Stimulated activated CD4-positive, alpha-beta T cell treated with anti-CD3 and anti-CD28 coated beads, Interleukin-1b, Interleukin-23, amount 100 ng/mL, for 4 hours (primary cell): ENCODE measurements at regions not wholly inside any gene's neighbourhood (a gene's known extent, or its start where the extent isn't known, plus 50 kb on each side); places are given as distances from the start of the nearest gene placed in this dataset.
"Not testable (repeated sequence)": the region's sequence is repeated elsewhere in the genome, so short reads cannot be mapped to it uniquely, and the experiment has no call there.

Source experiments
- DNase-seq, 2 donors: peaks; one replicate each; pipeline ENCODE4 v3.0.0-alpha.2; 2020; ENCODE audit warnings: low read depth in 2 of 2

DNA sequence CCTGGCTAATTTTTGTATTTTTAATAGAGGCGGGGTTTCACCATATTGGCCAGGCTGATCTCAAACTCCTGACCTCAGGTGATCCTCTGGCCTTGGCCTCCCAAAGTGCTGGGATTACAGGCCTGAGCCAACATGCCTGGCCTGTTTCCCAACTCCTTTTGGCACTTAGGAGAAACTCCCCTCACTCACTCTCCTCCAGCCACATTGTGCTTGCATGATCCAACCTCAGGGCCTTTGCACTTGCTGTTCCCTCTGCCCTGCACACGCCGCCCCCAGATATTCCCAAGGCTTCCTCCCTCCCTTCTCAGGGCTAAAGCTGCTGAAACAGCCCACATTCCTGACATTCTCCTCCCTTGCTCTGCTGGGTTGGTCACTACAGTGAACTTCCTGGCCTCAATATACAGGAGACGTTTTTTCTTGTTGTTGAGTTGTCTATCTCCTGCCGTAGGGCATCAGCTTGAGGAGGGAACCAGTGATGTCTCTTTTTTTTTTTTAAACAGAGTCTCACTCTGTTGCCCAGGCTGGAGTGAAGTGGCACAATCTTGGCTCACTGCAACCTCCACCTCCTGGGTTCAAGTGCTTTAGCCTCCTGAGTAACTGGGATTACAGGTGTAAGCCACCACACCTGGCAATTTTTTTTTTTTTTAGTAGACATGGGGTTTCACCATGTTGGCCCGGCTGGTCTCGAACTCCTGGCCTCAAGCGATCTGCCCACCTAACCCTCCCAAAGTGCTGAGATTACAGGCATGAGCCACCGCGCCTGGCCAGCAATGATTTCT is 61.4 kb upstream of the PTPN1 start:
- not testable (repeated sequence) for DNase-seq

- DNase-seq = no peak
These were observed 60.3 kb upstream of the PTPN1 start for GRCh38 chr20:50449738-50450492.

GRCh38 chr20:50450493-50450826 is 59.7 kb upstream of the PTPN1 start:
- DNase-seq = no peak

- no peak for DNase-seq
These were observed 59.1 kb upstream of the PTPN1 start for GRCh38 chr20:50450881-50451752.

DNA sequence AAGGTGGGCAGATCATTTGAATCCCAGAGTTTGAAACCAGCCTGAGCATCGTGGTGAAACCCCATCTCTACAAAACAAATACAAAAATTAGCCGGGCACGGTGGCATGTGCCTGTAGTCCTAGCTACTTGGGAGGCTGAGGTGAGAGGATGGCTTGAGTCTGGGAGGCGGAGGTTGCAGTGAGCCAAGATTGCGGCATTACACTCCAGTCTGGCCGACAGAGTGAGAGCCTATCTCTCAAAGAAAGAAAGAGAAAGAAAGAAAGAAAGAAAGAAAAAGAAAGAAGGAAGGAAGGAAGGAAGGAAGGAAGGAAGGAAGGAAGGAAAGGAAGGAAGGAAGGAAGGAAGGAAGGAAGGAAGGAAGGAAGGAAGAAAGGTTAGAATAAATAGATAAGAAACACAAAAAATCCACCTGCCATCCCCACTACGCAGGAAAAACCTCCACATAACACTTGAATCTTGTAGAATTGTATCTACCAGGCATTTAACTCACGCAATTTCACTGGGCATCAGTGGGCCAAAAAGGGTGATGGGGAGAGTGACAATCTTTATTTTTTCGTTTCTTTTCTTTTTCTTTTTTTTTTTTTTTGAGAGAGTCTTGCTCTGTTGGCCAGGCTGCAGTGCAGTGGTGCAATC is 58.3 kb upstream of the PTPN1 start:
- DNase-seq = not testable (repeated sequence)

- DNase-seq = no peak
These were observed 56.5 kb upstream of the PTPN1 start for GRCh38 chr20:50453533-50454244.

- DNase-seq = not testable (repeated sequence)
These were observed 54.9 kb upstream of the PTPN1 start for GRCh38 chr20:50455245-50455644.

- DNase-seq = no peak
These were observed 54.3 kb upstream of the PTPN1 start for GRCh38 chr20:50455656-50456451.

- no peak for DNase-seq
These were observed 53.5 kb upstream of the PTPN1 start for GRCh38 chr20:50456452-50457324.

- DNase-seq = no peak
These were observed 50.9 kb upstream of the PTPN1 start for GRCh38 chr20:50459124-50459918.

DNA sequence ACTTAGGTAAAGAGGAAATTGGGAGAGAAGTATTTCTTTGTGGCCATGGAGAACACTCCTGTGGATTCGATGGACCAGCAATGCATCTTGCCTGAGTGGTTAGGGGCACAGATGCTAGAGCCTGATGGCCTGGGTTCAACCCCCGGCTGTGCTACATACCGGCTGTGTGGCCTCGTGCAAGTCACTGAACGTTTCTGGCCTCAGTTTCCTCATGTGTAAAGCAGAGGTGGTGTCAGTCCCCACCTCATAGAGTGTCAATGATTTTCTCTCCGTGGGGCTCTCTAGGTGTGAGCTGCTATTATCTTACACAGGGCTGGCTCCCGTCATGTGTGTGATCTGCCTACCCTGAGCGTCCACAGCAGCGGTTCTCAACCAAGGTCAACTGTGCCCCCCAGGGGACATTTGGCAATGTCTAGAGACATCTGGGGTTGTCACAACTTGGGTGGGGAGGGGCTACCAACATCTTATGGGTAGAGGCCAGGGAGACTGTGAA is 50.0 kb upstream of the PTPN1 start:
- no peak for DNase-seq
